ENCODE measurements at regions not wholly inside any gene's neighbourhood (a gene's known extent, or its start where the extent isn't known, plus 50 kb on each side); places are given as distances from the start of the nearest gene placed in this dataset.

DNA sequence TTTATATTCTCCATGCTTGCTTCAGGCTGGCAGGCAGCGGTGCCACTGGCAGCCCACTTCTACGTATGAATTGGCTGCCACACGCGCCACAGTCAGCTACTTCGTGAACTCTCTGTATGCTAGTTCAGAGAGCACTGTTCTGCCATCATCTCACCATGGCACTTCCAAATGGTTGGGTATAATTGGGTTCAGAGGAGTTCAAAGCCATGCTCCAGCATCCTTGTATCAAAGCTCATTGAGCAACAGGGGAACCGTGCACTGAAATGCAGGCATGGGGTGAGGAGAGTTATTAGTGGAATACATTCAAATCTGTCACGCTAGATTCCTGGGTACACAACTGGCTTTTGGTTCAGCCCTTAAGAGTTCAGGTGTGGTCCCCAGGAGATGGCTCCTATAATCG, 519.9 kb upstream of the NOX3 start:
- TF ChIP-seq, protein P1, sequence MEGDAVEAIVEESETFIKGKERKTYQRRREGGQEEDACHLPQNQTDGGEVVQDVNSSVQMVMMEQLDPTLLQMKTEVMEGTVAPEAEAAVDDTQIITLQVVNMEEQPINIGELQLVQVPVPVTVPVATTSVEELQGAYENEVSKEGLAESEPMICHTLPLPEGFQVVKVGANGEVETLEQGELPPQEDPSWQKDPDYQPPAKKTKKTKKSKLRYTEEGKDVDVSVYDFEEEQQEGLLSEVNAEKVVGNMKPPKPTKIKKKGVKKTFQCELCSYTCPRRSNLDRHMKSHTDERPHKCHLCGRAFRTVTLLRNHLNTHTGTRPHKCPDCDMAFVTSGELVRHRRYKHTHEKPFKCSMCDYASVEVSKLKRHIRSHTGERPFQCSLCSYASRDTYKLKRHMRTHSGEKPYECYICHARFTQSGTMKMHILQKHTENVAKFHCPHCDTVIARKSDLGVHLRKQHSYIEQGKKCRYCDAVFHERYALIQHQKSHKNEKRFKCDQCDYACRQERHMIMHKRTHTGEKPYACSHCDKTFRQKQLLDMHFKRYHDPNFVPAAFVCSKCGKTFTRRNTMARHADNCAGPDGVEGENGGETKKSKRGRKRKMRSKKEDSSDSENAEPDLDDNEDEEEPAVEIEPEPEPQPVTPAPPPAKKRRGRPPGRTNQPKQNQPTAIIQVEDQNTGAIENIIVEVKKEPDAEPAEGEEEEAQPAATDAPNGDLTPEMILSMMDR (conservative IDR thresholded peaks at IDR 0.05; ENCODE audit: low read depth, low read length), result no peak
- TF ChIP-seq RFX5 (IDR thresholded peaks at IDR 0.05; ENCODE audit: low read depth, low read length) (no peak), RCOR1 (IDR thresholded peaks at IDR 0.05; ENCODE audit: insufficient replicate concordance, low read length) (no peak), MAZ (IDR thresholded peaks at IDR 0.05; ENCODE audit: borderline replicate concordance, low read depth, low read length) (no peak), BHLHE40 (IDR thresholded peaks at IDR 0.05; ENCODE audit: low read depth, low read length) (no peak), POLR2A (IDR thresholded peaks at IDR 0.05; ENCODE audit: low read depth, low read length) (no peak), CEBPB (IDR thresholded peaks at IDR 0.05; ENCODE audit: low read depth, low read length) (no peak), FOS (IDR thresholded peaks at IDR 0.05; ENCODE audit: low read depth, low read length) (no peak), MXI1 (IDR thresholded peaks at IDR 0.05; ENCODE audit: borderline replicate concordance, low read depth, low read length) (no peak)
- TF ChIP-seq, protein P2, sequence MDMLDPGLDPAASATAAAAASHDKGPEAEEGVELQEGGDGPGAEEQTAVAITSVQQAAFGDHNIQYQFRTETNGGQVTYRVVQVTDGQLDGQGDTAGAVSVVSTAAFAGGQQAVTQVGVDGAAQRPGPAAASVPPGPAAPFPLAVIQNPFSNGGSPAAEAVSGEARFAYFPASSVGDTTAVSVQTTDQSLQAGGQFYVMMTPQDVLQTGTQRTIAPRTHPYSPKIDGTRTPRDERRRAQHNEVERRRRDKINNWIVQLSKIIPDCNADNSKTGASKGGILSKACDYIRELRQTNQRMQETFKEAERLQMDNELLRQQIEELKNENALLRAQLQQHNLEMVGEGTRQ (IDR thresholded peaks at IDR 0.05; ENCODE audit: low read depth, low read length), result no peak
